B cell (primary cell): ENCODE measurements at regions not wholly inside any gene's neighbourhood (a gene's known extent, or its start where the extent isn't known, plus 50 kb on each side); places are given as distances from the start of the nearest gene placed in this dataset.

Source experiments
- ATAC-seq: fragments of 200-7000 bp; cut with Tn5 transposase; one replicate; pipeline ENCODE4 v1.10.0; 2021; ENCODE audit warnings: low read depth, mild to moderate bottlenecking, moderate number of reproducible peaks, moderate library complexity
- CTCF ChIA-PET: fragments of 350-600 bp; sonication (Branson Sonifier 250); formaldehyde crosslinking; loops from one replicate; lab custom pipeline; 2021; ENCODE audit warnings: antibody characterized with exemption, inconsistent platforms; lab: Charles Lee
- POLR2A ChIA-PET: fragments of 350-600 bp; sonication (Branson Sonifier 250); formaldehyde crosslinking; loops from one replicate; lab custom pipeline; 2021; ENCODE audit warnings: antibody characterized with exemption; lab: Charles Lee
- DNase-seq: peaks from one replicate; pipeline ENCODE4 v3.0.0; 2013
- H2AFZ ChIP-seq: 2 replicates; pipeline ENCODE4 v1.6.1; 2012; ENCODE audit warnings: mild to moderate bottlenecking, low read depth, low read length; ENCODE audit not compliant: insufficient read depth, poor library complexity, severe bottlenecking
- H3K27ac ChIP-seq, 2 donors: 1 replicate in 1 of 2; 2 replicates in 1 of 2; pipeline ENCODE4 v1.5.1; 2012 to 2013; ENCODE audit warnings: low read length in 2 of 2, mild to moderate bottlenecking in 2 of 2, moderate library complexity in 1 of 2
- H3K27me3 ChIP-seq, 4 experiments: fragments of 200-600 bp in 1 of 4; sonication (generic) in 1 of 4; replicated peaks in 1 of 4; 1 replicate in 2 of 4; 2 replicates in 2 of 4; pipeline versions ENCODE4 v1.6.1 to v1.7.0; 2013 to 2016; ENCODE audit warnings: low read length in 3 of 4, mild to moderate bottlenecking in 2 of 4, mixed read lengths in 1 of 4, moderate library complexity in 1 of 4; ENCODE audit not compliant: insufficient read depth in 4 of 4, control insufficient read depth in 3 of 4; ENCODE audit errors: control extremely low read depth in 1 of 4
- H3K36me3 ChIP-seq, 2 experiments: replicated peaks in 1 of 2; 1 replicate in 1 of 2; 2 replicates in 1 of 2; pipeline versions ENCODE4 v1.6.1 to v1.7.1; 2013; ENCODE audit warnings: low read length in 1 of 2; ENCODE audit not compliant: insufficient read depth in 2 of 2, control insufficient read depth in 1 of 2; ENCODE audit errors: control extremely low read depth in 1 of 2, extremely low read depth in 1 of 2
- H3K4me1 ChIP-seq, 2 donors: fragments of 200-600 bp in 1 of 2; sonication (generic) in 1 of 2; 1 replicate in 1 of 2; 2 replicates in 1 of 2; pipeline versions ENCODE4 v1.5.1 to v1.6.1; 2013 to 2017; ENCODE audit warnings: low read length in 2 of 2; ENCODE audit not compliant: control insufficient read depth in 2 of 2, insufficient read depth in 2 of 2
- H3K4me2 ChIP-seq: replicated peaks from 2 replicates; pipeline ENCODE3; 2012; ENCODE audit warnings: mild to moderate bottlenecking, low read depth, low read length; ENCODE audit not compliant: poor library complexity, severe bottlenecking
- H3K4me3 ChIP-seq, 5 experiments: fragments of 200-600 bp in 1 of 5; sonication (generic) in 1 of 5; 1 replicate in 3 of 5; 2 replicates in 2 of 5; pipeline versions ENCODE4 v1.5.1 to v1.7.0; 2011 to 2016; ENCODE audit warnings: low read length in 4 of 5, mild to moderate bottlenecking in 4 of 5, low read depth in 2 of 5, control low read depth in 1 of 5, moderate library complexity in 1 of 5; ENCODE audit not compliant: insufficient read depth in 1 of 5; ENCODE audit errors: control extremely low read depth in 1 of 5, extremely low read depth in 1 of 5
- H3K79me2 ChIP-seq: fragments of 200-600 bp; sonication (generic); one replicate; pipeline ENCODE4 v1.6.0; 2016; ENCODE audit warnings: low read length; ENCODE audit not compliant: control insufficient read depth, insufficient read depth
- H3K9ac ChIP-seq: fragments of 200-600 bp; sonication (generic); 2 replicates; pipeline ENCODE4 v1.6.1; 2017; ENCODE audit warnings: mild to moderate bottlenecking, low read length, moderate library complexity
- H3K9me3 ChIP-seq, 3 donors: one replicate each; pipeline versions ENCODE4 v1.6.1 to v1.7.1; 2013; ENCODE audit warnings: low read length in 2 of 3; ENCODE audit not compliant: control insufficient read depth in 2 of 3, insufficient read depth in 1 of 3; ENCODE audit errors: control extremely low read depth in 1 of 3
- H4K20me1 ChIP-seq: 2 replicates; pipeline ENCODE4 v1.6.0; 2012; ENCODE audit warnings: mild to moderate bottlenecking, low read length; ENCODE audit not compliant: insufficient read depth, control insufficient read depth, poor library complexity, severe bottlenecking
- H3K27ac Mint-ChIP-seq: one replicate; pipeline ENCODE4 v1.8.0; 2021; ENCODE audit warnings: mixed read lengths
- H3K27me3 Mint-ChIP-seq: one replicate; pipeline ENCODE4 v1.8.0; 2021; ENCODE audit warnings: mixed read lengths
- H3K4me1 Mint-ChIP-seq: one replicate; pipeline ENCODE4 v1.8.0; 2021; ENCODE audit warnings: mixed read lengths
- H3K4me3 Mint-ChIP-seq: one replicate; pipeline ENCODE4 v1.8.0; 2021; ENCODE audit warnings: mixed read lengths
- H3K9me3 Mint-ChIP-seq: one replicate; pipeline ENCODE4 v1.8.0; 2022; ENCODE audit warnings: mixed read lengths; ENCODE audit not compliant: insufficient read depth
- CTCF ChIP-seq: fragments of 200-600 bp; IDR thresholded peaks from one replicate; pipeline ENCODE4 v1.8.0; 2022; ENCODE audit warnings: antibody characterized with exemption, mild to moderate bottlenecking
- EZH2 ChIP-seq: IDR thresholded peaks from 2 replicates; pipeline ENCODE4 v1.6.1; 2012; ENCODE audit warnings: borderline replicate concordance, low read depth, mild to moderate bottlenecking, moderate library complexity, low read length; ENCODE audit not compliant: insufficient read depth, poor library complexity, severe bottlenecking
- WGBS: methylation state at CpG from one replicate; pipeline ENCODE4 v1.1.5; 2013; ENCODE audit warnings: missing lambda C conversion rate; ENCODE audit not compliant: insufficient coverage; 5-methylcytosine and 5-hydroxymethylcytosine counted together
- intact Hi-C: fragments of 100-400 bp; cut with micrococcal nuclease; formaldehyde crosslinking; loops from one replicate; pipeline ENCODE4 v1.10.0; 2022

- Histone ChIP-seq H3K36me3 (no peaks in the 10 kb centered on the region), H3K27ac (no peak overlapping the region), H2AFZ (no peak overlapping the region), H3K27me3 (no peaks in the 10 kb centered on the region), H3K79me2 (no peaks in the 10 kb centered on the region), H4K20me1 (no peaks in the 10 kb centered on the region), H3K4me1 (no peaks in the 10 kb centered on the region), H3K9ac (no peak overlapping the region), H3K4me3 (no peak overlapping the region), H3K9me3 (no peaks in the 10 kb centered on the region), H3K4me2 (no peak overlapping the region)
- Mint-ChIP-seq H3K27me3 (peaks cover 3% of the 10 kb centered on the region), H3K9me3 (no peaks in the 10 kb centered on the region), H3K4me3 (no peak overlapping the region), H3K4me1 (no peaks in the 10 kb centered on the region), H3K27ac (no peak overlapping the region)
- CTCF ChIA-PET, result no interaction called here
- DNase-seq (no peak), ATAC-seq (no peak)
- intact Hi-C loops, result no loop called here
- POLR2A ChIA-PET, result no interaction called here
- WGBS, result 89% methylated on average over 9 of the region's 11 CpGs
- TF ChIP-seq CTCF (no peak), EZH2 (no peak)
Observed at GRCh38 chr12:131273291-131273845, 319.7 kb downstream of the ADGRD1 start.

GRCh38 chr12:131274061-131274460, 320.4 kb downstream of the ADGRD1 start:
- no peak for TF ChIP-seq EZH2
- TF ChIP-seq CTCF, result no peak
- intact Hi-C loops, result no loop called here
- no peak overlapping the region for H3K4me3 ChIP-seq
- Mint-ChIP-seq H3K4me3 (no peak overlapping the region), H3K27me3 (peaks cover 3% of the 10 kb centered on the region), H3K27ac (no peak overlapping the region), H3K4me1 (no peaks in the 10 kb centered on the region), H3K9me3 (no peaks in the 10 kb centered on the region)
- H3K27ac ChIP-seq, result no peak overlapping the region
- POLR2A ChIA-PET, result no interaction called here
- no peaks in the 10 kb centered on the region for H3K27me3 ChIP-seq
- 89% methylated on average over 11 of the region's 12 CpGs for WGBS
- CTCF ChIA-PET, result no interaction called here
- H3K79me2 ChIP-seq, result no peaks in the 10 kb centered on the region
- no peaks in the 10 kb centered on the region for H3K9me3 ChIP-seq
- H3K36me3 ChIP-seq, result no peaks in the 10 kb centered on the region
- H3K4me1 ChIP-seq, result no peaks in the 10 kb centered on the region
- no peaks in the 10 kb centered on the region for H4K20me1 ChIP-seq
- no peak for DNase-seq
- H2AFZ ChIP-seq, result no peak overlapping the region
- no peak overlapping the region for H3K9ac ChIP-seq
- no peak for ATAC-seq
- no peak overlapping the region for H3K4me2 ChIP-seq
